ENCODE measurements at regions not wholly inside any gene's neighbourhood (a gene's known extent, or its start where the extent isn't known, plus 50 kb on each side); places are given as distances from the start of the nearest gene placed in this dataset.
"Not testable (repeated sequence)": the region's sequence is repeated elsewhere in the genome, so short reads cannot be mapped to it uniquely, and the experiment has no call there.

GRCh38 chr7:145418481-145418880, 582.6 kb upstream of the TPK1 start:
- dilution Hi-C loops (cut with MboI; ENCODE audit: extremely low pct_ligation_motif_present, low sequenced_read_pairs); FAIRE-seq; H3K4me1 ChIP-seq (ENCODE audit: control insufficient read depth, extremely low read depth, insufficient read depth, low read length); DNase-seq (ENCODE audit: low read depth, low spot score); H3K9ac ChIP-seq (replicated peaks; ENCODE audit: extremely low read depth, insufficient read depth, low read length); CTCF ChIA-PET; POLR2A ChIA-PET; H3K9me1 ChIP-seq (replicated peaks; ENCODE audit: control insufficient read depth, extremely low read depth, insufficient read depth, low read length); H3K4me2 ChIP-seq (ENCODE audit: insufficient read depth, low read length); H2AFZ ChIP-seq (ENCODE audit: low read depth, low read length); H3K4me3 ChIP-seq (replicated peaks in 1 of 3; ENCODE audit: insufficient read depth in 1 of 3, low read depth in 1 of 3, low read length in 3 of 3); H3K9me3 ChIP-seq (replicated peaks; ENCODE audit: control insufficient read depth, insufficient read depth, low read length); H3K36me3 ChIP-seq (ENCODE audit: control insufficient read depth in 2 of 2, extremely low read depth in 1 of 2, insufficient read depth in 2 of 2, low read length in 2 of 2); H3K27me3 ChIP-seq (ENCODE audit: control insufficient read depth in 2 of 2, insufficient read depth in 2 of 2, low read length in 2 of 2); H3K27ac ChIP-seq (ENCODE audit: insufficient read depth, low read depth, low read length); H4K20me1 ChIP-seq (replicated peaks; ENCODE audit: control insufficient read depth, extremely low read depth, insufficient read depth, low read length); BruUV-seq (replicated peaks); H3K79me2 ChIP-seq (ENCODE audit: control insufficient read depth, insufficient read depth, low read length); intact Hi-C loops (cut with micrococcal nuclease): not testable (repeated sequence)

- Histone ChIP-seq H3K9me1 (replicated peaks; ENCODE audit: control insufficient read depth, extremely low read depth, insufficient read depth, low read length) (no peaks in the 10 kb centered on the region), H3K4me2 (ENCODE audit: insufficient read depth, low read length) (no peak overlapping the region), H3K4me1 (ENCODE audit: control insufficient read depth, extremely low read depth, insufficient read depth, low read length) (no peaks in the 10 kb centered on the region), H3K9ac (replicated peaks; ENCODE audit: extremely low read depth, insufficient read depth, low read length) (no peak overlapping the region), H3K27ac (ENCODE audit: insufficient read depth, low read depth, low read length) (no peak overlapping the region), H3K4me3 (replicated peaks in 1 of 3; ENCODE audit: insufficient read depth in 1 of 3, low read depth in 1 of 3, low read length in 3 of 3) (no peak overlapping the region), H4K20me1 (replicated peaks; ENCODE audit: control insufficient read depth, extremely low read depth, insufficient read depth, low read length) (no peaks in the 10 kb centered on the region), H2AFZ (ENCODE audit: low read depth, low read length) (no peak overlapping the region), H3K36me3 (ENCODE audit: control insufficient read depth in 2 of 2, extremely low read depth in 1 of 2, insufficient read depth in 2 of 2, low read length in 2 of 2) (no peaks in the 10 kb centered on the region), H3K9me3 (replicated peaks; ENCODE audit: control insufficient read depth, insufficient read depth, low read length) (no peaks in the 10 kb centered on the region), H3K27me3 (ENCODE audit: control insufficient read depth in 2 of 2, insufficient read depth in 2 of 2, low read length in 2 of 2) (no peaks in the 10 kb centered on the region), H3K79me2 (ENCODE audit: control insufficient read depth, insufficient read depth, low read length) (no peaks in the 10 kb centered on the region)
- BruUV-seq (replicated peaks): no TSS peak
- intact Hi-C loops (cut with micrococcal nuclease): no loop called here
- ChIA-PET POLR2A (no interaction called here), CTCF (no interaction called here)
- TF ChIP-seq CTCF (IDR thresholded peaks at IDR 0.05; ENCODE audit: extremely low read depth in 1 of 2, insufficient read depth in 1 of 2, low read depth in 1 of 2, low read length in 2 of 2) (no peak), MYC (IDR thresholded peaks at IDR 0.05; ENCODE audit: low read depth, low read length) (no peak), FOS (IDR thresholded peaks at IDR 0.05; ENCODE audit: borderline replicate concordance, insufficient read depth, low read length) (no peak), GATA2 (IDR thresholded peaks at IDR 0.05; ENCODE audit: insufficient read depth, insufficient read length, low read depth, low read length) (no peak), MAX (IDR thresholded peaks at IDR 0.05; ENCODE audit: insufficient read depth, insufficient read length) (no peak), EZH2 (IDR thresholded peaks at IDR 0.05; ENCODE audit: borderline replicate concordance, low read depth, low read length, severe bottlenecking) (no peak), POLR2AphosphoS5 (IDR thresholded peaks at IDR 0.05; ENCODE audit: insufficient read depth, low read depth, low read length) (no peak), JUN (IDR thresholded peaks at IDR 0.05; ENCODE audit: borderline replicate concordance, insufficient read depth, insufficient read length, low read depth) (no peak), POLR2A (IDR thresholded peaks at IDR 0.05; ENCODE audit: low read depth, low read length) (no peak)
- DNase-seq (ENCODE audit: low read depth, low spot score) (no peak), FAIRE-seq (no peak)
- dilution Hi-C loops (cut with MboI; ENCODE audit: extremely low pct_ligation_motif_present, low sequenced_read_pairs): no loop called here
Observed at GRCh38 chr7:145411066-145411465, 575.2 kb upstream of the TPK1 start.

Data from endothelial cell of umbilical vein (primary cell).